GM21423 (cell line): ENCODE measurements at regions not wholly inside any gene's neighbourhood (a gene's known extent, or its start where the extent isn't known, plus 50 kb on each side); places are given as distances from the start of the nearest gene placed in this dataset.
"Not testable (repeated sequence)": the region's sequence is repeated elsewhere in the genome, so short reads cannot be mapped to it uniquely, and the experiment has no call there.

ENCODE experiments used
- ATAC-seq: cut with Tn5 transposase; IDR thresholded peaks from one replicate; pipeline ENCODE4 v1.9.1; 2021; ENCODE audit warnings: mild to moderate bottlenecking, moderate library complexity; ENCODE audit not compliant: unreplicated experiment

GRCh38 chr2:118791483-118791882, 56.0 kb downstream of the EN1 start:
- ATAC-seq: no peak

DNA sequence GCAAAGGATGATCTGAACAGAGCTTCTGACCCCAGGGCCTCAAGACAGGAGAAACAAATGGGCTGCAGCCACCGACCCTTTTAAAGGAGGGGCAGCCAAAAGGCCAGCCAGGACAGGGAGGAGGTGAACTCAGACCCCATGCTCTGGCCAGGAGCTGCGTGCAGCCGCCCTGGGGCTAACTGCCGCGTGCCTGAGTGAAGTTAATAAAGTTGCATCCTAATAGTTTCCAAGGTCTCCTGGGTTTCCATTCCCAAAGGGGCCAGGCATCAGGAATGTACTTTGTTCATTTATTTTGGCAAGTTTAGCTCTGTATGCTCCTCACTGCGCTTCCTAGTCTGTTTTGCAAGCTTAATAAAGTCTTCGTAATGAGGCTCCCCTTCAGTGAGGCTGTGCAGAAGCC, 60.7 kb downstream of the EN1 start:
- no peak for ATAC-seq

DNA sequence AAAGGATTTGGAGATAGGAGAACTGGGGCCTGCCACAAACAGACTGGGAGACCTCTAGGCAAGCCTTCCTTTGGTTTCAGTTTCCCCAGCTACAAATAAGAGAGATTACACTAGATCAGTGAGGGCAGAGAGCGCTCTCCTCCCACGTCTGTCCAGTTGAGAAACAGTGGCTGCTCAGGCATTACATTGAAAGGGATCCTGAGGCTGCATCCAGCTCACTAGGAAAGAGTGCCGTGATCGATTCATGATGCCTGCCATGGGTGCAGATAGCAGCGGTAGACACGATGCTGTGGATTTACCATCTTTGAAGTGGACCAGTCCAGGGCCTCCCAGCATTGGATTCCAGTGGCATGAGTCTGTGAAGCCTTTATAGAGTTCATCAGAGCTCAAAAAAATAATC, 62.6 kb downstream of the EN1 start:
- no peak for ATAC-seq

DNA sequence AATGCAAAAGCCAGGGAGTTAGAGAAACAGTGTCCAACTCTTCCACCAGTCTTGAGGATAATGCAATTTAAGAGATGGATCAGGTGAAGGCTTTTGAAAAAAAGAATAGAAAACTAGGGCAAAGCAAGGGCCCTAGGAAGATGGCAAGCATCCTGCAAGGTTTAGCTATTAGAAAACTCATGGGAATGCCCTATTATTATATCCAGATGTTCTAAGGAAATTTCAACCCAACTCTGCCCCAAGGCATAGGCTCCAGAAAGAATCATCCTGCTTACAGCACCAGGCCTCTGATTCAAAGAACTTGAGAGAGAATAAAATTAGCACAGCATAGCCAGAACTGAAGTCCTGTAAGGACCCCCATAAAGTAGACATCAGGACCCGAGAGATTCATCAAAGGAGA, 68.1 kb downstream of the EN1 start:
- ATAC-seq: no peak

DNA sequence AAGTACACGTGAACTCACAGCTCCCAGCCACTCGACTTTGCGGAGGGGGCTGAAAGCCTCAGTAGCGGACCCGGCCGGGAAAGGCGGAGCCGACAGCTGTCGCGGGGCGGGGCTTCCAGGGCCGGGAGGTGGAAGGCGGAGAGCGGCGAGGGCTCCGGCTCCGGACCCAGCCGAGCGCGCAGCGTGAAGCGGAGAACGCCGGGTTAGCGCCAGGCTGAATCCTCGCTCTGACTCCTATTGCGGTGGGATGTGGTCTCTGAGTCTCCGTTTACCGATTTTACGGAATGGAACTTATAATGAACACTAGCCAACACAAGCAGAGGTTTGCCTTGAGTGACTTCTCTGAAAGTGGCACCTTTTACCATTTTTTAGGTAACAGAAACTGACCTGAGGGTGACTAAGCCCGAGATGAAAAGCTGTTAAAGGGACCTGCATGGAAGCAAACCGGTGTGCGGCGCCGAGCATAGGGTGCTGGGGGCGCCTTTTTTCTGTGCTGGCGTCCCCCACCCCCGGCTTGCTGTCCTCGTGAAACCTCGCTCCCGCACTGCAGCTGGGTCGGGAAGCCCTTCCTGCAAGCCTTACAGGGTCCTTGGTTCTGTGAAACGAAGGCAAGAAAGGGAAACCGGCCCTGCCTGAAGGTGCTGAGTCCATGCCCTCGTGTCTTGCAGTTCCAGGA, 72.9 kb downstream of the EN1 start:
- ATAC-seq: no peak

- ATAC-seq: no peak
Measured at GRCh38 chr2:118773826-118774225, 73.6 kb downstream of the EN1 start.

- no peak for ATAC-seq
Measured at GRCh38 chr2:118772487-118773200, 74.8 kb downstream of the EN1 start.

DNA sequence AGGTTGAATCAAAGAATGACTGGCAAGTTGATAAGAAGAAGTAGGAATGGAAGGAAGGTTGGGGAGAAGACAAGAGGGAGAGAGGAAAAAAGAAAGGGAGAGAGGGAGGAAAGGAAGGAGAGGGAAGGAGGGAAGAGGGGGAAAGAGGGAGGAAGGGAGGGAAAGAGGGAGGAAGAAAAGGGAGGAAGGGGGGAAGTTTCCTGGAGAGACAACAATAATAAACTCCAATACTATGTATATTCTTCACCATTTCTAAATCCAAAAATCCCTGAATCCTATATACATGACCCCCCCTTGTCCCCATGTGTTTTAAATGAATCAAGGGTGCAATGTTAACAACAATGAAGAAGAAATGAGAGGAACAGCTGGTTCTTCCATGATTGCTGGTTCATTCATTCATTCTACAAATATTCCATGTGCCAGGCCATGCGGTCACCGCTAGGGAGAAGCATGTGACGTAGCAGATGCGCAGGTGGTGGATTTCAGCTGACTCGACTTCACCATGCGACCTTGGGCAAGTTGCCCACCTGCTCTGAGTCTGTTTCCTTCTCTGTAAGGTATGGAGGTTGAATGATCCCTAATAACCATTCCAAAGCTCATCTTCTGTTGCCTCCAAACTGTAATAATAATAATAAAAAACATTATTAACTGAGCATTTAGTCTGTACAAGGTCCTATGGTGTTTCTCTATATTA, 77.6 kb downstream of the EN1 start:
- no peak for ATAC-seq

DNA sequence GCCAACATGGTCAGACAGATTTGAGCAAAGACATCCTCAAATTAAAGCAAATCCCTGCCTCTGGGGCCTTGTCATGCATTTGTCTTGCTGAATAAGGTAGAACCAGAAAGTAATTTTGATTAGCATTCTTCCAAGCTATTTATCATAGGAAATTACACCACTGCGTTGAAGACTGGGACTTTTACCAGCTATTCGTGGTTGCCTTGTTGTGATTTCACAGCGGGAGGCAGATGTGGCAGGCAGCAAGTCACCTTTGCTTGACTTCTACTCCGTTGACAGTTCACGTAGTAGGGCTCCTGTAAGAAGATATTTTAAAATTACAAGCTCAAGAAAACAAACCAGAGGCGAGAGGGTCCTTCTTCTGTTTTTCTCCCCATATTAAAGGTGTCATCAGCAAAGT, 80.6 kb downstream of the EN1 start:
- ATAC-seq: no peak

- no peak for ATAC-seq
Measured at GRCh38 chr2:118764855-118765254, 82.6 kb downstream of the EN1 start.

- no peak for ATAC-seq
Measured at GRCh38 chr2:118763797-118764196, 83.7 kb downstream of the EN1 start.

GRCh38 chr2:118762290-118762689, 85.2 kb downstream of the EN1 start:
- no peak for ATAC-seq

DNA sequence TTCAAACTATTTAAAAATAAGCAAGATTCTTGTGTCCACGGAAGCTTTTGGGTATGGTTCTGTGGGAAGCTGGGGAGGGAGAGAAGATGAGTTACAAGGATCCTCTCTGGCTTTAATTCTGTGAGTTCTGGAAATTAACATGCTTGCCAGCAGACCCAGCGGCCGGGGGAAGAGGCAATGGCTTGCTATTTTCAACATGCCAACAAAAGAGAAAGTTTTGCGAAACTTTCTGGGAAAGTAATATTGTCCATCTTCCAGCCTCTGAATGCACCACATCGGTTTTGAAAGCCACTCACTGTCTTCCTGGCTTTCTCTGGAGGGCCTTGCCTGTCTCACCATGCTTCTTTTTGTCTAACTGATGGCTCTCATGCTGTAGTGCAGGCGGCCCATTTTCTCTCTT, 85.7 kb downstream of the EN1 start:
- no peak for ATAC-seq

DNA sequence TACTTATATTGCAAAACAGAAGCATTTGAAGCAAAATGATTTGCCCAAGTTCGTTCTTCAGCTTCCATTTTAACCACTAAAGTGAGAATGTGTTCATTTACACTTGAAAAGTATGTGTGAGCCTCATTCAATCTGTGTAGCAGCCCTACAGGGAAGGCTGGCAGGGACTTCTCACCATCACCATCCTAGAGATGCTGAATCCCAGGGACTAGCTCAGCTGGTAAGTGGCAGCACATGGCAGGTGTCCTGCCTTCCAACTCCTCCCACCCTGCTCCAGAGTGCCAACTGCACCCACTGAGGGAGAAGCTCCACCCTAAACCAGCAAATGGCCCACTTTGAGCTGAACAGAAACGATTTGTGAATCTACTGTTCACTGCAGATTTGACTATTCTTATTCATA, 91.5 kb downstream of the EN1 start:
- no peak for ATAC-seq

DNA sequence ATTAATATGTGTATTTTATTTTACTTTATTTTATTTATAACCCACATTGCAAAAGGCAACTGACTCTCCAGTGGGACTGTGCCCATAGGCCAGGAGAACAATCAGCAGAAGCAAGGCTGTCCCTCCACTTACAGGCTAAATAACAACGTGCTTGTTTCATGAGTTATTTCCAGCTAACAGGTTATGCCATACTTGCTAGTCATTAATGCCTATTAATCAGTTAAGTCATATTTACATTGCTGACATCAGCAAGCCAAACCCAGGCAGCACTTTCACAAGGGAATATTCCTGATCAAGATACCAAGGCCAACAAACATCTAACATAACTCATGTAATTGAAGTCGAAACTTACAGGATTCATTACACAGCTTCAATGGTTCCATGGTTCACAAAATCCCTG, 92.1 kb downstream of the EN1 start:
- no peak for ATAC-seq

DNA sequence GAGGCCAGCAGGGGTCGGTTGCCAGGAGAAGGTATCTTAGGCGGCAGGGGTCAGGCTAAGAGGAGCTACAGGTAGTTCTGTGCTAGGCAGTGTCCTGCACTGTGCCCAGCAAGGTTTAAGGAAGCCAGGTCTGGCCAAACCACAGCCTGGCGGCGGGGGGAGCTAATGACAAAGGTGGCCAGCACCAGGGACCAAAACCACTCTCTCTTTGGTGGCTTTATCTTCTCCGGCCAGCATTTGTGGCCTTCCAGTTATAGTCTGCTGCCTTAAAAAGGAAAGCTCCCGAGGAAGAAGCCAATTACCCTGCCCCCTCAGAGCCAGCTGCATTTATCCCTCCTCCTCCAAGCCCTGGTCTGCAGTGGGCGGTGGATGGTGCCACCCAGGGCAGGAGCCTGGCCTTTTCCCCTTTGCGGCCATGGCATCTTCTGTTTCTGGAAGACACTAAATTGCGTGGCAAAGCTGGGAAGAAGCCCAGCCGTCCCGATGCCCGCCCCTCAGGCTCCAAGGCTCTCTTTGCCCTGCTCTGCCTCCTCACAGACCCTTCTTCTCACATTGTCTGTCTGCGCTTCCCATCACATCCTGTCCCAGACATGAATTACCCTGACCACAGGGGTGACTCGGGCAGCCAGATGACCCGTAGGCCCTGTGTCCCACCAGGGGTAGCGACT, 94.6 kb downstream of the EN1 start:
- no peak for ATAC-seq

DNA sequence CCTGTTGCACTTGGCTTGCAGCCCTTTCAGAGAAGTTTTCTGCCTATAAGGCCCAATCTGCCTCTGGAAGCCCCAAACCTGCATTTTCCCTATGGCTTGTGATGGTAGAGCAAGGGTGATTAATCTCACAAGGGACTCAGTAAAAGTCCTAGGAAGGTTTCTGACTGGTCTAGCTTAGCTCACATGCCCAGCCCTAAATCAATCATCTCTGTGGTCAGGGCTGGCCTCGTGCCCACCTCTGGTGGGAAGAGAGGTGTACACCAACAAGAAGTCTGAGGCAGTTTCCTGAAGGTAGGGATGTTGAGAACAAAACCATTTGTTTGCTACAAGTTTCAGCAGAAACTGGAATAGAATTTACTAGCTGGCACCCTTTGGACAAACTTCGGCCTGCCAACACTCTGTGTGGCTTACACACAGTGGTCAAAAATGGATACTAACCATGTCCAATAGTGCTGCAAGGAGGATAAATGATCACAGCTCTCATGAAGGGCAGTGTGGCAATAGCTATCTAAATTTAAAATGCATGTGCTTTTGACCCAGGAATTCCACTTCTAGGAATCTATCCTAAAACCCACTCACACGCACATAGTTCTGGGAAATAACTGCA, 96.4 kb downstream of the EN1 start:
- no peak for ATAC-seq

DNA sequence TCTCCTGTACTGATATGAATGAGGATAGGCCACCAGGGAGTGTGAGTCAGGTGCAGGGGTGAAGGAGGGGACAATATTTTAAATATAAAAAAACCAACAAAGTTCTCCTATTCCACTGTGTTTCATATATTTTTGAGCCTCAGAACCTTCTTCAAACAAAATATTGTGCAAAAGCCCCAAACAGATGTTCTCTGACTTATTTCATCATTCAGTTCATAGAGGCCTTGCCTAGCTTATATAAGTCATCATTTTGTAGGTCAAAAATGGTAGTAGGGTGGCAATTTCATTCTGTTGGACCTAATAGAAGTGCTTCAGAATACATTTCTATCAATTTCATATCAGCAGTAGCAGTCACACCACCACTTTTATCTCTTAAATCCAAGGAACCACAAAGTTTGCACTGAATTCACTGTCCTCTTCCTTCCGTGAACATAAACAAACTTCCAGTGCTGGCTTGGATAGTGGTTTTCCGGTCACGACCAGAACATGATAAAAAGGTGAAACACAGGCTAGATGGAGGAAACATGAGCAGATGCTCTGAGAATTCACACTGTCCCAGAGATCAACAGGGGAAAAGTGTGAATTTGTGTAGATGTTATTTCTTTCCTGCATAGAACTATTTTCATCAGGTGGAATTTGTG, 99.1 kb downstream of the EN1 start:
- ATAC-seq: no peak

DNA sequence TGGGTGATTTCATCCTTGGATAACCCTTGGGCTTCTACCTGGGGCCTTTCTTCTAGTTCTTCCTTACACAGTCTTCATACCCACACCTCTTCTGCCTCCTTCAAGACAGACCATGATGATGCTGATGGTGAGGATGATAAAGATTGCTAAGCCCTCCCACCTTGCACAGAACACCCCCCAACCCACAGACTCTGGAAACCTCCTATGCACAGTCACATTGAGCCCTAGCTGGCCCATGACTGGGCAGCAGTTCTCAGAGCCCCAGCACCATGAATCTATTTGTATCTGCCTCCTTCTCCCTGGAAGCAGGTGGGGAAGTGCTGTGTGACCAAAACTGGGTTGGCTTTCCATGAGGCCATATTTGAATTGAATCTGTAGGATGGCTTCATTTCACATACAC, 99.8 kb downstream of the EN1 start:
- ATAC-seq: no peak

- ATAC-seq: no peak
Measured at GRCh38 chr2:118747066-118747465, 100.4 kb downstream of the EN1 start.

DNA sequence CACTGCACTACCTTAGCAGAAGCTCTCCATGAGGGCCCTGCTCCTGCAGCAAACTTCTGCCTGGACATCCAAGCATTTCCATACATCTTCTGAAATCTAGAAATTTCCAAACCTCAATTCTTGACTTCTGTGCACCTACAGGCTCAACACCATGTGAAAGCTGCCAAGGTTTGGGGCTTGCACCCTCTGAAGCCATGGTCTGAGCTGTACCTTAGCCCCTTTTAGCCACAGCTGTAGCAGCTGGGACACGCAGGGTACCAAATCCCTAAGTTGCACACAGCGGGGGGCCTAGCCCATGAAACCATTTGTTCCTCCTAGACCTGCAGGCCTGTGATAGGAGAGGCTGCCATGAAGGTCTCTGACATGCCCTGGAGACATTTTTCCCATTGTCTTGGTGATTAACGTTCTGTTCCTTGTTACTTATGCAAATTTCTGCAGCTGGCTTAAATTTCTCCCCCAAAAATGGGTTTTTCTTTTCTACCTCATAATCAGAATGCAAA, 102.7 kb downstream of the EN1 start:
- ATAC-seq: not testable (repeated sequence)
